GM19240 (cell line): ENCODE measurements at regions not wholly inside any gene's neighbourhood (a gene's known extent, or its start where the extent isn't known, plus 50 kb on each side); places are given as distances from the start of the nearest gene placed in this dataset.

ENCODE experiments used
- DNase-seq: peaks from one replicate; pipeline ENCODE4 v3.0.0; 2011; ENCODE audit warnings: low spot score; ENCODE audit not compliant: insufficient read length

GRCh38 chr2:126467367-126468054 is 188.4 kb upstream of the GYPC start:
- peak; percentile 10 for DNase-seq

GRCh38 chr2:126475031-126475430 is 180.9 kb upstream of the GYPC start:
- no peak for DNase-seq

- no peak for DNase-seq
Measured at GRCh38 chr2:126476691-126477090, 179.3 kb upstream of the GYPC start.

- DNase-seq, result no peak
Measured at GRCh38 chr2:126480033-126480432, 175.9 kb upstream of the GYPC start.

- no peak for DNase-seq
Measured at GRCh38 chr2:126482582-126483464, 173.1 kb upstream of the GYPC start.

- DNase-seq, result no peak
Measured at GRCh38 chr2:126494593-126494992, 161.4 kb upstream of the GYPC start.

- DNase-seq, result no peak
Measured at GRCh38 chr2:126495189-126495588, 160.8 kb upstream of the GYPC start.

- DNase-seq, result no peak
Measured at GRCh38 chr2:126496493-126496892, 159.5 kb upstream of the GYPC start.

GRCh38 chr2:126503476-126503875 is 152.5 kb upstream of the GYPC start:
- DNase-seq, result no peak

- DNase-seq, result no peak
Measured at GRCh38 chr2:126504949-126505348, 151.0 kb upstream of the GYPC start.

GRCh38 chr2:126506786-126507185 is 149.2 kb upstream of the GYPC start:
- DNase-seq, result no peak

GRCh38 chr2:126507425-126507911 is 148.5 kb upstream of the GYPC start:
- no peak for DNase-seq

- no peak for DNase-seq
Measured at GRCh38 chr2:126510356-126510755, 145.6 kb upstream of the GYPC start.

- DNase-seq, result no peak
Measured at GRCh38 chr2:126510960-126511359, 145.0 kb upstream of the GYPC start.

GRCh38 chr2:126512026-126512425 is 143.9 kb upstream of the GYPC start:
- DNase-seq, result no peak

- no peak for DNase-seq
Measured at GRCh38 chr2:126513033-126513432, 142.9 kb upstream of the GYPC start.

GRCh38 chr2:126515471-126515870 is 140.5 kb upstream of the GYPC start:
- DNase-seq, result no peak

- DNase-seq, result no peak
Measured at GRCh38 chr2:126518196-126518595, 137.8 kb upstream of the GYPC start.

GRCh38 chr2:126527836-126528490 is 128.0 kb upstream of the GYPC start:
- peak; percentile 48 for DNase-seq

GRCh38 chr2:126531029-126531428 is 124.9 kb upstream of the GYPC start:
- DNase-seq, result no peak

- DNase-seq, result no peak
Measured at GRCh38 chr2:126534478-126534877, 121.5 kb upstream of the GYPC start.

GRCh38 chr2:126535408-126535807 is 120.5 kb upstream of the GYPC start:
- DNase-seq, result no peak
